Activated T-cell treated with anti-CD3 and anti-CD28 coated beads, Interleukin-2, amount 50 U/mL, for 72 hours (primary cell): ENCODE measurements at regions not wholly inside any gene's neighbourhood (a gene's known extent, or its start where the extent isn't known, plus 50 kb on each side); places are given as distances from the start of the nearest gene placed in this dataset.

Source experiments
- ATAC-seq, 2 donors: fragments of 150-1000 bp; cut with Tn5 transposase; replicated peaks in 1 of 2; 2 replicates each; pipeline ENCODE4 v1.10.0; 2021; ENCODE audit warnings: moderate library complexity in 2 of 2, mild to moderate bottlenecking in 1 of 2
- DNase-seq, 2 donors: peaks; one replicate each; pipeline ENCODE4 v3.0.0; 2021 to 2022; ENCODE audit warnings: mixed read lengths in 1 of 2
- H3K27ac Mint-ChIP-seq: one replicate; pipeline ENCODE4 v1.8.0; 2022; ENCODE audit warnings: mild to moderate bottlenecking, moderate library complexity, mixed read lengths
- H3K27me3 Mint-ChIP-seq: one replicate; pipeline ENCODE4 v1.8.0; 2022; ENCODE audit warnings: low read depth, mixed read lengths
- H3K36me3 Mint-ChIP-seq, 2 donors: one replicate each; pipeline ENCODE4 v1.8.0; 2022; ENCODE audit warnings: mixed read lengths in 2 of 2, mild to moderate bottlenecking in 1 of 2; ENCODE audit not compliant: insufficient read depth in 2 of 2
- H3K4me1 Mint-ChIP-seq: one replicate; pipeline ENCODE4 v1.8.0; 2022; ENCODE audit warnings: low read depth, mixed read lengths
- H3K4me3 Mint-ChIP-seq, 2 donors: one replicate each; pipeline ENCODE4 v1.8.0; 2022; ENCODE audit warnings: mild to moderate bottlenecking in 2 of 2, mixed read lengths in 2 of 2, moderate library complexity in 2 of 2
- H3K9me3 Mint-ChIP-seq, 2 donors: one replicate each; pipeline ENCODE4 v1.8.0; 2022; ENCODE audit warnings: mixed read lengths in 2 of 2

- Mint-ChIP-seq H3K27ac (no peak overlapping the region), H3K27me3 (no peaks in the 10 kb centered on the region), H3K9me3 (no peaks in the 10 kb centered on the region), H3K4me1 (no peaks in the 10 kb centered on the region), H3K4me3 (peak overlapping the region; percentile 31 to 39), H3K36me3 (no peaks in the 10 kb centered on the region)
- DNase-seq (peak; percentile 68 to 71), ATAC-seq (peak; percentile 86 to 89)
Measured at GRCh38 chr22:23402275-23403151, 177.6 kb downstream of the IGLL1 start.

- Mint-ChIP-seq H3K4me3 (peak overlapping the region in 1 of 2 donors; percentile 31), H3K27ac (no peak overlapping the region), H3K4me1 (no peaks in the 10 kb centered on the region), H3K27me3 (no peaks in the 10 kb centered on the region), H3K9me3 (no peaks in the 10 kb centered on the region), H3K36me3 (no peaks in the 10 kb centered on the region)
- ATAC-seq (no peak), DNase-seq (no peak)
Measured at GRCh38 chr22:23401910-23402274, 178.2 kb downstream of the IGLL1 start.

- Mint-ChIP-seq H3K4me3 (no peak overlapping the region), H3K27me3 (no peaks in the 10 kb centered on the region), H3K36me3 (no peaks in the 10 kb centered on the region), H3K27ac (no peak overlapping the region), H3K9me3 (no peaks in the 10 kb centered on the region), H3K4me1 (no peaks in the 10 kb centered on the region)
- DNase-seq (no peak), ATAC-seq (no peak)
Measured at GRCh38 chr22:23401111-23401909, 178.8 kb downstream of the IGLL1 start.

- DNase-seq (no peak), ATAC-seq (no peak)
- Mint-ChIP-seq H3K4me1 (no peaks in the 10 kb centered on the region), H3K36me3 (no peaks in the 10 kb centered on the region), H3K4me3 (no peak overlapping the region), H3K9me3 (no peaks in the 10 kb centered on the region), H3K27me3 (no peaks in the 10 kb centered on the region), H3K27ac (no peak overlapping the region)
Measured at GRCh38 chr22:23400286-23400981, 179.7 kb downstream of the IGLL1 start.

GRCh38 chr22:23399367-23400285 is 180.5 kb downstream of the IGLL1 start:
- Mint-ChIP-seq H3K27ac (no peak overlapping the region), H3K27me3 (no peaks in the 10 kb centered on the region), H3K4me3 (no peak overlapping the region), H3K4me1 (no peaks in the 10 kb centered on the region), H3K36me3 (no peaks in the 10 kb centered on the region), H3K9me3 (no peaks in the 10 kb centered on the region)
- DNase-seq (no peak), ATAC-seq (no peak)

GRCh38 chr22:23398701-23399366 is 181.3 kb downstream of the IGLL1 start:
- Mint-ChIP-seq H3K4me3 (no peak overlapping the region), H3K4me1 (no peaks in the 10 kb centered on the region), H3K9me3 (no peaks in the 10 kb centered on the region), H3K27ac (no peak overlapping the region), H3K36me3 (no peaks in the 10 kb centered on the region), H3K27me3 (no peaks in the 10 kb centered on the region)
- no peak for DNase-seq
- ATAC-seq, result no peak

- no peak overlapping the region for H3K27ac Mint-ChIP-seq
- no peaks in the 10 kb centered on the region for H3K4me1 Mint-ChIP-seq
- H3K9me3 Mint-ChIP-seq, result no peaks in the 10 kb centered on the region
- ATAC-seq (no peak), DNase-seq (no peak)
- H3K36me3 Mint-ChIP-seq, result no peaks in the 10 kb centered on the region
- no peaks in the 10 kb centered on the region for H3K27me3 Mint-ChIP-seq
- H3K4me3 Mint-ChIP-seq, result no peak overlapping the region
Measured at GRCh38 chr22:23397613-23398567, 182.2 kb downstream of the IGLL1 start.

- Mint-ChIP-seq H3K4me1 (no peaks in the 10 kb centered on the region), H3K27me3 (no peaks in the 10 kb centered on the region), H3K9me3 (no peaks in the 10 kb centered on the region), H3K4me3 (no peak overlapping the region), H3K36me3 (no peaks in the 10 kb centered on the region), H3K27ac (no peak overlapping the region)
- DNase-seq (no peak), ATAC-seq (no peak)
Measured at GRCh38 chr22:23397008-23397612, 183.0 kb downstream of the IGLL1 start.

GRCh38 chr22:23396362-23397007 is 183.6 kb downstream of the IGLL1 start:
- Mint-ChIP-seq H3K4me1 (no peaks in the 10 kb centered on the region), H3K27ac (no peak overlapping the region), H3K9me3 (no peaks in the 10 kb centered on the region), H3K4me3 (no peak overlapping the region), H3K27me3 (no peaks in the 10 kb centered on the region), H3K36me3 (no peaks in the 10 kb centered on the region)
- ATAC-seq (peak in 1 of 2 donors; percentile 37), DNase-seq (no peak)

- Mint-ChIP-seq H3K36me3 (no peaks in the 10 kb centered on the region), H3K27me3 (no peaks in the 10 kb centered on the region), H3K4me1 (no peaks in the 10 kb centered on the region), H3K27ac (no peak overlapping the region), H3K9me3 (no peaks in the 10 kb centered on the region), H3K4me3 (no peak overlapping the region)
- DNase-seq (no peak), ATAC-seq (peak in 1 of 2 donors; percentile 4)
Measured at GRCh38 chr22:23395530-23396361, 184.3 kb downstream of the IGLL1 start.
